ENCODE measurements at regions not wholly inside any gene's neighbourhood (a gene's known extent, or its start where the extent isn't known, plus 50 kb on each side); places are given as distances from the start of the nearest gene placed in this dataset.
"Not testable (repeated sequence)": the region's sequence is repeated elsewhere in the genome, so short reads cannot be mapped to it uniquely, and the experiment has no call there.

DNA sequence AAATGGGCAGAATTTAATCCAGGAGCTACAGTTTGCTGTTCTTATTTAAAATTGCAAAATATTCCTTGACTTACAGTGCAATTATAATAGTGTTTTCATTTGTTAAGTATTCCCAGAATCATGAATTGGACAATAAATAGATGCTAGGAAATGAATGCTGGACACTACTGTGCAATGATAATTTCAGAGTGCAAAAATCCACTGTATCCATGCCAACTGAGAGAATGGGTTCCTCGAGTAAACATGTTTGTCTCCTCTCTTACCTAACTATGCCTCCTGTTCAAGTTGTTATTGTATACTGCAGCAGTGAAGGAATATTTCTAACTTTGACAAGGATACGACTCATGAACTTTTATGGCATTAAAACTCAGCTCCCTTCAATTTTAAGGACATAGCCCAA, 1396.3 kb downstream of the GATA3 start:
- no peak overlapping the region for H3K4me3 ChIP-seq (ENCODE audit: insufficient read depth, low read depth, low read length)
- no peak overlapping the region for H2AFZ ChIP-seq (ENCODE audit: low read depth, low read length)
- Mint-ChIP-seq H3K9me3 (ENCODE audit: unreplicated experiment) (no peaks in the 10 kb centered on the region), H3K27me3 (ENCODE audit: low read depth, unreplicated experiment) (no peaks in the 10 kb centered on the region), H3K4me3 (ENCODE audit: unreplicated experiment) (no peak overlapping the region), H3K4me1 (ENCODE audit: low read depth, unreplicated experiment) (no peaks in the 10 kb centered on the region), H3K27ac (ENCODE audit: unreplicated experiment) (no peak overlapping the region), H3K36me3 (ENCODE audit: low read depth, unreplicated experiment) (no peaks in the 10 kb centered on the region)
- H3K27me3 ChIP-seq (ENCODE audit: insufficient read depth, low read length): no peaks in the 10 kb centered on the region
- no peak overlapping the region for H3K9ac ChIP-seq (ENCODE audit: low read length)
- H3K9me3 ChIP-seq (ENCODE audit: insufficient read depth, low read depth, low read length): no peaks in the 10 kb centered on the region
- H3K27ac ChIP-seq (ENCODE audit: low read depth, low read length): no peak overlapping the region
- DNase-seq (ENCODE audit: low read depth) (no peak), FAIRE-seq (no peak)
- no peaks in the 10 kb centered on the region for H3K79me2 ChIP-seq (ENCODE audit: insufficient read depth, low read length)
- no peaks in the 10 kb centered on the region for H3K36me3 ChIP-seq (ENCODE audit: insufficient read depth, low read length)
- H3K4me1 ChIP-seq (ENCODE audit: insufficient read depth, low read length): no peaks in the 10 kb centered on the region
- no peaks in the 10 kb centered on the region for H4K20me1 ChIP-seq (ENCODE audit: insufficient read depth, low read length)
- TF ChIP-seq, protein P1, sequence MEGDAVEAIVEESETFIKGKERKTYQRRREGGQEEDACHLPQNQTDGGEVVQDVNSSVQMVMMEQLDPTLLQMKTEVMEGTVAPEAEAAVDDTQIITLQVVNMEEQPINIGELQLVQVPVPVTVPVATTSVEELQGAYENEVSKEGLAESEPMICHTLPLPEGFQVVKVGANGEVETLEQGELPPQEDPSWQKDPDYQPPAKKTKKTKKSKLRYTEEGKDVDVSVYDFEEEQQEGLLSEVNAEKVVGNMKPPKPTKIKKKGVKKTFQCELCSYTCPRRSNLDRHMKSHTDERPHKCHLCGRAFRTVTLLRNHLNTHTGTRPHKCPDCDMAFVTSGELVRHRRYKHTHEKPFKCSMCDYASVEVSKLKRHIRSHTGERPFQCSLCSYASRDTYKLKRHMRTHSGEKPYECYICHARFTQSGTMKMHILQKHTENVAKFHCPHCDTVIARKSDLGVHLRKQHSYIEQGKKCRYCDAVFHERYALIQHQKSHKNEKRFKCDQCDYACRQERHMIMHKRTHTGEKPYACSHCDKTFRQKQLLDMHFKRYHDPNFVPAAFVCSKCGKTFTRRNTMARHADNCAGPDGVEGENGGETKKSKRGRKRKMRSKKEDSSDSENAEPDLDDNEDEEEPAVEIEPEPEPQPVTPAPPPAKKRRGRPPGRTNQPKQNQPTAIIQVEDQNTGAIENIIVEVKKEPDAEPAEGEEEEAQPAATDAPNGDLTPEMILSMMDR (IDR thresholded peaks at IDR 0.05; ENCODE audit: insufficient read depth, low read depth, low read length): no peak
- no peak for TF ChIP-seq EZH2 (IDR thresholded peaks at IDR 0.05; ENCODE audit: insufficient read depth, low read length)
- no peak overlapping the region for H3K4me2 ChIP-seq (ENCODE audit: low read length)

DNA sequence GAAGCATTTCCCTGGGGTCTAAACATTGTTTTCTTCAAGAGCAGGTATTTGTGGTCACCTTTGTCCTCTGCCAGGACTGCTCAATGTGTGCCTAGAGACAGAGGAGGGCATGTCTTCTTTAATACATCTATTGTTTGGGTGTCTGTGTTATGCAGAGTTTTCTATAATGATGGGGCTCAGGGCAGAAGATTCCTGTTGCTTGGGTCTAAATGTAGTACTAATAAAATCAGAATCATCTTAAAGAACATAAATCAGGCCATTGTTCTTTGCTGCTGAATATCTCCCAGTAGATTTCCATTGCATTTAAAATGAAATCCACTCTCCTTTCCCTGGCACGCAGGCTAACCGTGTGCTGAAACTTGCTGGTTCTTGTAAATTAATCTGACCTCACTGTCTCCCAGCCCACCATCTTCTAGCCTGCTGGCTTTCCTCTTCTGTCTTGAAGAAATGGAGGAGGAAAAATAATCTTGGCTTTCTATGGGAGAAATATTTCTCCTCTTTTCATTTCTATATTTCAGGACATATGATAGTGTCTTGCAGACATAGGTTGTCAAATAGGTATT, 1396.8 kb downstream of the GATA3 start:
- H3K79me2 ChIP-seq (ENCODE audit: insufficient read depth, low read length): no peaks in the 10 kb centered on the region
- H3K4me1 ChIP-seq (ENCODE audit: insufficient read depth, low read length): no peaks in the 10 kb centered on the region
- H3K4me3 ChIP-seq (ENCODE audit: insufficient read depth, low read depth, low read length): no peak overlapping the region
- Mint-ChIP-seq H3K4me1 (ENCODE audit: low read depth, unreplicated experiment) (no peaks in the 10 kb centered on the region), H3K27ac (ENCODE audit: unreplicated experiment) (no peak overlapping the region), H3K9me3 (ENCODE audit: unreplicated experiment) (no peaks in the 10 kb centered on the region), H3K4me3 (ENCODE audit: unreplicated experiment) (no peak overlapping the region), H3K27me3 (ENCODE audit: low read depth, unreplicated experiment) (no peaks in the 10 kb centered on the region), H3K36me3 (ENCODE audit: low read depth, unreplicated experiment) (no peaks in the 10 kb centered on the region)
- no peak overlapping the region for H3K9ac ChIP-seq (ENCODE audit: low read length)
- no peaks in the 10 kb centered on the region for H3K9me3 ChIP-seq (ENCODE audit: insufficient read depth, low read depth, low read length)
- H3K27ac ChIP-seq (ENCODE audit: low read depth, low read length): no peak overlapping the region
- DNase-seq (ENCODE audit: low read depth) (no peak), FAIRE-seq (no peak)
- TF ChIP-seq, protein P1 (IDR thresholded peaks at IDR 0.05; ENCODE audit: insufficient read depth, low read depth, low read length): no peak
- TF ChIP-seq EZH2 (IDR thresholded peaks at IDR 0.05; ENCODE audit: insufficient read depth, low read length): no peak
- H3K4me2 ChIP-seq (ENCODE audit: low read length): no peak overlapping the region
- no peak overlapping the region for H2AFZ ChIP-seq (ENCODE audit: low read depth, low read length)
- H4K20me1 ChIP-seq (ENCODE audit: insufficient read depth, low read length): no peaks in the 10 kb centered on the region
- peaks cover under 1% of the 10 kb centered on the region for H3K27me3 ChIP-seq (ENCODE audit: insufficient read depth, low read length)
- no peaks in the 10 kb centered on the region for H3K36me3 ChIP-seq (ENCODE audit: insufficient read depth, low read length)

DNA sequence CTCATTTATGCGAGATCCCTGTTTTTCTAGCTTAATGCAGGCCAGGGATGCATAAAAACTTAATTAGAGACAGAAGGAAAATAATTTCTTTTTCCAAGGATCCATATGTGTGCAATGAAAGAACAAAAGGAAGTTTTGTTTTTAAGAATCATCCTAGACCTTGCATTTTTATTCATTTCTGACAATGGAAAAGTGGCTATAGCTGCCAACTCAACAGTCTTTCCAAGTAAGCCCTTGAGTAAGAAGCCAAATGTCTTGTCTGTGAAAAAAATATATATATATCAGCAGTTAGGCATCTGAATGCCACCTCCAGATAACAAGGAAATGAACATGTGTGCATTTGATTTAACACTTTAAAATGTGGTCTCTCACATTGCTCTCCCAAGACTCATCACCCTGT, 1397.6 kb downstream of the GATA3 start:
- no peak overlapping the region for H2AFZ ChIP-seq (ENCODE audit: low read depth, low read length)
- H3K36me3 ChIP-seq (ENCODE audit: insufficient read depth, low read length): no peaks in the 10 kb centered on the region
- no peak overlapping the region for H3K4me3 ChIP-seq (ENCODE audit: insufficient read depth, low read depth, low read length)
- no peaks in the 10 kb centered on the region for H3K4me1 ChIP-seq (ENCODE audit: insufficient read depth, low read length)
- H3K27ac ChIP-seq (ENCODE audit: low read depth, low read length): no peak overlapping the region
- no peaks in the 10 kb centered on the region for H3K9me3 ChIP-seq (ENCODE audit: insufficient read depth, low read depth, low read length)
- no peak overlapping the region for H3K4me3 Mint-ChIP-seq (ENCODE audit: unreplicated experiment)
- no peaks in the 10 kb centered on the region for H3K4me1 Mint-ChIP-seq (ENCODE audit: low read depth, unreplicated experiment)
- TF ChIP-seq, protein P1 (IDR thresholded peaks at IDR 0.05; ENCODE audit: insufficient read depth, low read depth, low read length): no peak
- TF ChIP-seq EZH2 (IDR thresholded peaks at IDR 0.05; ENCODE audit: insufficient read depth, low read length): no peak
- H4K20me1 ChIP-seq (ENCODE audit: insufficient read depth, low read length): no peaks in the 10 kb centered on the region
- H3K27ac Mint-ChIP-seq (ENCODE audit: unreplicated experiment): no peak overlapping the region
- DNase-seq (ENCODE audit: low read depth) (no peak), FAIRE-seq (no peak)
- H3K9me3 Mint-ChIP-seq (ENCODE audit: unreplicated experiment): no peaks in the 10 kb centered on the region
- H3K79me2 ChIP-seq (ENCODE audit: insufficient read depth, low read length): no peaks in the 10 kb centered on the region
- no peak overlapping the region for H3K9ac ChIP-seq (ENCODE audit: low read length)
- H3K36me3 Mint-ChIP-seq (ENCODE audit: low read depth, unreplicated experiment): no peaks in the 10 kb centered on the region
- H3K27me3 Mint-ChIP-seq (ENCODE audit: low read depth, unreplicated experiment): no peaks in the 10 kb centered on the region
- H3K27me3 ChIP-seq (ENCODE audit: insufficient read depth, low read length): peaks cover 2% of the 10 kb centered on the region
- H3K4me2 ChIP-seq (ENCODE audit: low read length): no peak overlapping the region

DNA sequence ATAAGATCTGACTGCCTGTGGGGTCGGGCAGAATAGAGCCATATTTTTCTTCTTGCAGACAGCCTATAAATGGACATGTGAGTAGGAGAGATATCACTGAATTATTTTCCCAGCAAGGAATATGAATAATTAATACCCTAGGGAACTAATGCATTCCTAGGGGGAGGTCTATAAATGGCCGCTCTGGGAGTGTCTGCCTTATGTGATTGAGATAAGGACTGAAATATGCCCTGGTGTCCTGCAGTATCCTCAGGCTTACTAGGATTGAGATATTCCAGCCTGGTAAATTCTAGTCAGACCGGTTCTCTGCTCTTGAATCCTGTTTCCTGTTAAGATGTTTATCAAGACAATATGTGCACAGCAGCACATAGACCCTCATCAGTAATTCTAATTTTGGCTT, 1399.4 kb downstream of the GATA3 start:
- FAIRE-seq; H3K4me2 ChIP-seq (ENCODE audit: low read length); H3K36me3 Mint-ChIP-seq (ENCODE audit: low read depth, unreplicated experiment); H3K9me3 ChIP-seq (ENCODE audit: insufficient read depth, low read depth, low read length); H3K4me3 Mint-ChIP-seq (ENCODE audit: unreplicated experiment); DNase-seq (ENCODE audit: low read depth); H3K4me1 Mint-ChIP-seq (ENCODE audit: low read depth, unreplicated experiment); H3K4me1 ChIP-seq (ENCODE audit: insufficient read depth, low read length); H3K27me3 Mint-ChIP-seq (ENCODE audit: low read depth, unreplicated experiment); H3K9me3 Mint-ChIP-seq (ENCODE audit: unreplicated experiment); H2AFZ ChIP-seq (ENCODE audit: low read depth, low read length); H4K20me1 ChIP-seq (ENCODE audit: insufficient read depth, low read length); H3K79me2 ChIP-seq (ENCODE audit: insufficient read depth, low read length); H3K27ac Mint-ChIP-seq (ENCODE audit: unreplicated experiment); H3K36me3 ChIP-seq (ENCODE audit: insufficient read depth, low read length); H3K9ac ChIP-seq (ENCODE audit: low read length); H3K27ac ChIP-seq (ENCODE audit: low read depth, low read length); H3K4me3 ChIP-seq (ENCODE audit: insufficient read depth, low read depth, low read length); H3K27me3 ChIP-seq (ENCODE audit: insufficient read depth, low read length): not testable (repeated sequence)
